IPS DF 6.9 (cell line): ENCODE measurements at regions not wholly inside any gene's neighbourhood (a gene's known extent, or its start where the extent isn't known, plus 50 kb on each side); places are given as distances from the start of the nearest gene placed in this dataset.

Experiments used
- DNase-seq: peaks from one replicate; pipeline ENCODE4 v3.0.0-alpha.2; 2013; ENCODE audit warnings: low read depth, low spot score
- H3K27ac ChIP-seq: one replicate; pipeline ENCODE4 v1.5.1; 2013; ENCODE audit warnings: low read length, control low read depth
- H3K27me3 ChIP-seq: 2 replicates; pipeline ENCODE4 v1.6.1; 2013; ENCODE audit warnings: mild to moderate bottlenecking, low read length; ENCODE audit not compliant: control insufficient read depth, insufficient read depth
- H3K36me3 ChIP-seq: 2 replicates; pipeline ENCODE4 v1.6.1; 2013; ENCODE audit warnings: low read length; ENCODE audit not compliant: control insufficient read depth, insufficient read depth
- H3K4me1 ChIP-seq: 2 replicates; pipeline ENCODE4 v1.6.1; 2013; ENCODE audit warnings: low read length; ENCODE audit not compliant: control insufficient read depth, insufficient read depth
- H3K4me3 ChIP-seq: 2 replicates; pipeline ENCODE4 v1.5.1; 2013; ENCODE audit warnings: mild to moderate bottlenecking, low read length
- H3K9me3 ChIP-seq: 2 replicates; pipeline ENCODE4 v1.6.1; 2013; ENCODE audit warnings: low read length, inconsistent platforms; ENCODE audit not compliant: control insufficient read depth, insufficient read depth
- WGBS: extraction: QIAGEN DNeasy Blood & Tissue Kit; methylation state at CpG from one replicate; pipeline ENCODE4 v1.1.7; 2013; ENCODE audit warnings: mixed read lengths, missing lambda C conversion rate; ENCODE audit not compliant: insufficient read length, insufficient coverage; 5-methylcytosine and 5-hydroxymethylcytosine counted together

DNA sequence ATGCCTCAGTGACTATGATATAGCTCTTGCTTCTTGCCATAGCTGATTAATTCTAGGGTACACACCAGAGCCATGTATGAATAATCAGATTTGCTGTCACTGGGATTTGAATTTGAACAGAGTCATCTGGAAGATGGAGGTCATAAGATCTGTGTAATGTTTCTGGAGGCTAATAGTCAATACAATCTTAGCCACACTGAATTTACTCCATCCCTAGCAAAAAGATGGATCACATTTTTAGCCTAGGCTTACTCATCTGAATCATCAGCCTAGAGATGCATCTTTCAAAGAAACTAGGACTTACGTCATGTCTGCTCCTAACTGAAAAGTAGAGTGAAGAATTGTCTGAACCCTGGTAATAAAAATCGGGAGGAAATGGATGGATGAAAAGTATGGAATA lies 142.3 kb upstream of the ZNF804B start:
- no peak for DNase-seq
- no peak overlapping the region for H3K27ac ChIP-seq
- H3K36me3 ChIP-seq, result no peaks in the 10 kb centered on the region
- H3K4me1 ChIP-seq, result no peaks in the 10 kb centered on the region
- no peaks in the 10 kb centered on the region for H3K27me3 ChIP-seq
- H3K4me3 ChIP-seq, result no peak overlapping the region
- WGBS, result no CpG with 5 or more reads among the region's 2 CpGs
- H3K9me3 ChIP-seq, result no peaks in the 10 kb centered on the region

DNA sequence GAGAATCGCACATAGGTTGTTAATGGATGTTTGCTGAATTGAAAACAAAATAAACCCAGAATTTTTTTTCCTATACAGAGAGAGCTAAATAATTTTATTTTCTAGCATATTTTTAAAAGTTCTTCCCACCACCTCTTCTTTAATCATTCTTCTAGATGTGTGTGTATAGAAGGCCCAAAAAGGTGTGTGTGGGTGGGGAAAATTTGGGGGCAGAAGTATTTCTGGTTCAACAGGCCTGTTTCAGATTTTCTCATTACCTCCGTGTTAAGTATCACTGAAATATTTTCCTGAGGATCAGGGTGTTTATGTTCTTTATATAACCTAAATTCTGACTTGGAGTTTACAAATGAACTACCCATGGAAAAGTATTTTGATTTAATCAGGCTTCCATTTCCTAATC lies 144.2 kb upstream of the ZNF804B start:
- Histone ChIP-seq H3K4me3 (no peak overlapping the region), H3K4me1 (no peaks in the 10 kb centered on the region), H3K27ac (no peak overlapping the region), H3K9me3 (no peaks in the 10 kb centered on the region), H3K27me3 (no peaks in the 10 kb centered on the region), H3K36me3 (no peaks in the 10 kb centered on the region)
- WGBS, result no CpG with 5 or more reads among the region's 2 CpGs
- no peak for DNase-seq

DNA sequence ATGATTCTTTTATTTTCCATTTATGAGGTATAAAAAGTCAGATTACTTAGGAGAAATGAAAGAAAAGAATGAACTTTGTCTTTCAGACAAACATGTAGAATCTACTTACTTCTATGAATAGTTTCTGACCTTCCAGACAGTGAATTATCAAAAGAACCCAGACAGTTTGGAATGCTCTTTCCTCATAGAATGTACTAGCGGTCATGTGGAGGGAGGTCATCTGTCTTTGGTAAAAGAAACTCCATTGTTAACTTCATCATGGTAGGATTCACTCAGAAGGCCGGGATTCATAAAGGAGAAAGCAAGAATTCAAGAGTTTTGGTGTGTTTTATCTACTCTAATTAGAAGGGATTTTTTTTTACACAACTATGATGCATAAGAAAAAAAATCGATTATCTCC lies 144.8 kb upstream of the ZNF804B start:
- no peak overlapping the region for H3K4me3 ChIP-seq
- H3K36me3 ChIP-seq, result no peaks in the 10 kb centered on the region
- H3K4me1 ChIP-seq, result no peaks in the 10 kb centered on the region
- no peak overlapping the region for H3K27ac ChIP-seq
- no peaks in the 10 kb centered on the region for H3K9me3 ChIP-seq
- H3K27me3 ChIP-seq, result no peaks in the 10 kb centered on the region
- no CpG with 5 or more reads among the region's 3 CpGs for WGBS
- no peak for DNase-seq

DNA sequence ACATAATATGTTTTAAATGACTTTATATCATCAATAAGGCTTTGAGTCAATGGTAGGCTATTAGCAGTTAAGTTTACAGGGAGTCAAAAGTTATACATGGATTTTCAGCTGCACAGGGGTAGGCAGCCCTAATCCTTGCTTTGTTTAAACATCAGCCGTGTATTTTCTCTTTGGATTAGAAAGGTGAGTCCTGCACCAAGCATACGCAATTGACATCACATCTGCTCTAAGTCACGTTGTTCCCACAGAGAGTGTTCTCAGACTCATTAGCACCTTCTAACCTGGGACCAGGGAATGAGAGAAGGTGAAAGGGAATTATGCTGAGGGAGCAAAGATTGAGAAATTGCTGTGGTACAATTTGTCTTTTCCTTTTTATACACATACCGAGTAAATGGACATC lies 148.6 kb upstream of the ZNF804B start:
- no peaks in the 10 kb centered on the region for H3K27me3 ChIP-seq
- H3K27ac ChIP-seq, result no peak overlapping the region
- WGBS, result no CpG with 5 or more reads among the region's 4 CpGs
- no peak overlapping the region for H3K4me3 ChIP-seq
- no peaks in the 10 kb centered on the region for H3K36me3 ChIP-seq
- DNase-seq, result no peak
- H3K9me3 ChIP-seq, result no peaks in the 10 kb centered on the region
- H3K4me1 ChIP-seq, result no peaks in the 10 kb centered on the region

DNA sequence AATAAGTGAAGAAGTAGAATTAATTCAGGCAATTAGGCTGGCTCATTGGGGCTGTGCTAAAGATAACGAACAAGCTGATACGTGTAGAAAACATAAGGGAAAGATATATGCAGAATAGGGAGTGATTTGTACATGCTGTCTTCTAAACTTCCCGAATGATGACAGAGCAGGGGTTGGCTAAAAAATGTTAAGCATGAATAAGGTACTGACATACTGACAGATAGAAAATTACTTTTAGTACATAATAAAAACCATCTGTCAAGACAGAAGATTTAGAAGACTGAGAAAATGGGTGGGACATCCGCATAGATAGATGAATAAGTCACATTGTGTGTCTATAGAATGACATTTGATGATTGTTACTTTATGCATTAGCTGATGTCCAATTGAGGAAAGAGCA lies 158.8 kb upstream of the ZNF804B start:
- Histone ChIP-seq H3K4me3 (no peak overlapping the region), H3K27ac (no peak overlapping the region), H3K36me3 (no peaks in the 10 kb centered on the region), H3K9me3 (no peaks in the 10 kb centered on the region), H3K4me1 (no peaks in the 10 kb centered on the region), H3K27me3 (no peaks in the 10 kb centered on the region)
- DNase-seq, result no peak
- no CpG with 5 or more reads among the region's 4 CpGs for WGBS

DNA sequence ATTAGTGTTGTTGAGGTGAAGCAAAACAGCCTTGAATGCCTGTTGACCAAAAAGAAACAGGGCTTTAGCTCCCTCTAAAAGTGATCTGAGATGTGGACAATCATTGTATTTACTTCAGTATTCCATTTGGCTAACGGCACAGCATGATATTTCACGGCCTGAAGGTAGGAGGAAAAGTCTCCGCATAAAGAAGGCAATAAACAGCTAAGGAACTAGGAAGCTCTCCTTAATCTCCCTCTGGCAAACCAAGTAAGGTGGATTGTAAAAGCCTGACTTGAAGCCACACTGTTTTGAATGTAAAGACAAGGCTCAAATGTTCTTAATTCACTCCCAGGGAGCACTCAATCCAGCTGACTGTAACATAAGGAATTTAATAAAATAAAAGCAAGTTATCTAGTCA lies 160.0 kb upstream of the ZNF804B start:
- no peak overlapping the region for H3K27ac ChIP-seq
- WGBS, result no CpG with 5 or more reads among the region's 3 CpGs
- no peak overlapping the region for H3K4me3 ChIP-seq
- H3K36me3 ChIP-seq, result no peaks in the 10 kb centered on the region
- H3K27me3 ChIP-seq, result no peaks in the 10 kb centered on the region
- no peaks in the 10 kb centered on the region for H3K4me1 ChIP-seq
- peak; percentile 2 for DNase-seq
- H3K9me3 ChIP-seq, result no peaks in the 10 kb centered on the region

DNA sequence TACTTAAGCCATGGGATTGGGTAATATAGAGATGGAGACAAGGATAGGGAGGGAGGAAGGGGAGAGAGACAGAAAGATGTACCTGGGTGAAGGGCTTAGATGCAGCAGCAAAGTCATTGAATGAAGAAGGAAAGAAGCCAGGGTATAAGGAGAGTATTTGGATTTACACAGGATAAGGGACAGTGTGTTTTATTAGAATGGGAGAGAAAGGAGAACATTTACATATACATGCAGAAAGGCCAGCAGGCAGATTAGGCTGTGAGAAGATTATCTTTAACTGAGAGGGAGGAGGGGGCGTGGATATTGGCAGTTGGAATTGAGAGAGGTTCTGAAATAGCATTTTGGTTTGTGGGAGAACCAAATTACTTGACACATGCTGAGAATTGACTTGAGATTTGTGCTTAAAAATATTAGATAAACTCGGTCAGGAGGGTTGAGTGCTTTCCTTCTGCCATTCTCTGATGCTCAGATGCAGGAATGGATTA lies 161.5 kb upstream of the ZNF804B start:
- Histone ChIP-seq H3K4me3 (no peak overlapping the region), H3K27ac (no peak overlapping the region), H3K27me3 (no peaks in the 10 kb centered on the region), H3K4me1 (no peaks in the 10 kb centered on the region), H3K9me3 (no peaks in the 10 kb centered on the region), H3K36me3 (no peaks in the 10 kb centered on the region)
- no CpG with 5 or more reads among the region's 2 CpGs for WGBS
- DNase-seq, result no peak

DNA sequence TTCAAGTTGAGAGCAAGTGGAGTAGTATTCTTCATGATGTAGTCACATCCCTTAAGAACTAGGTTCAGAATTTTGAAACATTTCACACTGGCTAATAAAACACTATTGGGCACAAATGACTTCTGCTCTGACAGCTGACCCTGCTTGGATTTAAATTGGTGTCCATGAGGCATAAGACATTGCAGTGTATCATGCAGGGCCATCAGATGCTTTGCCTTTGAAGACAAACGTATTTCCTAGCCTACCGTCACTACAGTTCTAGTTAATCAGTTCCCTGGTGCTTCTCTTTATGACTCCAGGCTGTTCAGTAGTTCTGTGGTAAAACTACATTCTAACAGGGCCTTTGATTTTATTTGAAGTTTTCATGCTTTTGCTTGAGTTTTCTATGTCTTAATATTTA lies 168.5 kb upstream of the ZNF804B start:
- no CpG with 5 or more reads among the region's 2 CpGs for WGBS
- H3K4me3 ChIP-seq, result no peak overlapping the region

DNA sequence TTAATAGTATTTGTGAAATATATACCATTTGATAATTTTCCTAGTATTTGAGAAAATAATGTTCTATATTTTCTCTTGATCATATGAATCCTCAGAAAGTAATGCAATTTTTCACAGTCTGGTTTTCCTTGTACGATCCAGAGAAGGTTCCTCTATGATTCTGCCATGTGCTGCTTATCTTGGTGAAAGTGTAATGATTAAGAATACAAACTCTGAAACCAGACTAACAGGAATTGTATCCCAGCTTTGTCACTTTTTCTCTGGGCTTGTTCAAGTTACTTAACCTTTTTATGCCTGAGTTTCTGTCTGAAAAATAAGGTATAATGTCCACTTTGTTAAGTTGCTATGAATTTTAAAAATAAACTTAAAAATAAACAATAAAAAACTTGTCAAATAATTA lies 169.6 kb upstream of the ZNF804B start:
- Histone ChIP-seq H3K27me3 (no peaks in the 10 kb centered on the region), H3K27ac (no peak overlapping the region), H3K9me3 (no peaks in the 10 kb centered on the region), H3K4me1 (no peaks in the 10 kb centered on the region), H3K4me3 (no peak overlapping the region), H3K36me3 (no peaks in the 10 kb centered on the region)
- no peak for DNase-seq
- WGBS, result no CpG with 5 or more reads among the region's 1 CpG

More for the DNA sequence above, 168.5 kb upstream of the ZNF804B start:
- Histone ChIP-seq H3K27me3 (no peaks in the 10 kb centered on the region), H3K36me3 (no peaks in the 10 kb centered on the region), H3K4me1 (no peaks in the 10 kb centered on the region), H3K9me3 (no peaks in the 10 kb centered on the region), H3K27ac (no peak overlapping the region)
- no peak for DNase-seq

DNA sequence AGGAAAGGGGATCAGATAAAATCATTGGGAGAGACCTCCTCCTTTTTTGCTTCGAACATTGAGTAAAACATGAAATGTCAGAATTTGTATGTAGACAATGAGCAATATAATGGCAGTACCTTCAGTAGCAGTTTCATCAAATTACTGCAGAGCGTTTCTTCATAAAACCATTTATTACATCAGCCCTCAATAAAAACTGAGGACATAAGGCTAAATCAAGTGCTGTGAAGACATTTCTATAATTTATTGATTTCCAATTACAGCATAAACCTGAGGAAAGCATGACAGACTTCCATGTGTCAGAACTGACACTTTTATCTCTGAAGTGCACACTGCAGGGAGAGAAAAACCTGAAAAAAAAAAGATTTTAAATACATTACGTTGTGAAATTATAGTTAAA lies 172.6 kb upstream of the ZNF804B start:
- Histone ChIP-seq H3K27ac (no peak overlapping the region), H3K4me3 (no peak overlapping the region), H3K9me3 (no peaks in the 10 kb centered on the region), H3K27me3 (no peaks in the 10 kb centered on the region), H3K4me1 (no peaks in the 10 kb centered on the region), H3K36me3 (no peaks in the 10 kb centered on the region)
- no CpG with 5 or more reads among the region's 3 CpGs for WGBS
- no peak for DNase-seq

DNA sequence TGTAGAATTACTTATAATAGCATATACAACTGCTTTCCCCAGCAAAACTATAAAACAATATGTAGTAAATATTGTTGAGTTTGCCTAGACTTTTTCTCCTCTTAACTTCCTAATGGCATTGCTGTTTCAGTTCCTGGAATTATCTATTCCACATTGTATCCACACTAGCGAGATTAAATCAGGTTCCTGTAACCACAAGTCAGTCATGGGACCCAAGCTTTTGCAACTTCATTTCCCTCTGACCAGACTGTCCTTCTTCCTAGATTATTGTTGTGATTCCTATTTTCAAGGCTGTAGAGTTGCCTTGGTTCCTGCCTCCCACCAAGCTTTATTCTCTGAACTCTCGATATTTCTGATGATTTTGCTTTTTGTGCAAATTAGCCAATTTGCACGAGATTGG lies 173.3 kb upstream of the ZNF804B start:
- Histone ChIP-seq H3K27me3 (no peaks in the 10 kb centered on the region), H3K36me3 (no peaks in the 10 kb centered on the region), H3K4me3 (no peak overlapping the region), H3K4me1 (no peaks in the 10 kb centered on the region), H3K27ac (no peak overlapping the region), H3K9me3 (no peaks in the 10 kb centered on the region)
- WGBS, result no CpG with 5 or more reads among the region's 3 CpGs
- DNase-seq, result no peak
